ENCODE measurements at regions not wholly inside any gene's neighbourhood (a gene's known extent, or its start where the extent isn't known, plus 50 kb on each side); places are given as distances from the start of the nearest gene placed in this dataset.

DNA sequence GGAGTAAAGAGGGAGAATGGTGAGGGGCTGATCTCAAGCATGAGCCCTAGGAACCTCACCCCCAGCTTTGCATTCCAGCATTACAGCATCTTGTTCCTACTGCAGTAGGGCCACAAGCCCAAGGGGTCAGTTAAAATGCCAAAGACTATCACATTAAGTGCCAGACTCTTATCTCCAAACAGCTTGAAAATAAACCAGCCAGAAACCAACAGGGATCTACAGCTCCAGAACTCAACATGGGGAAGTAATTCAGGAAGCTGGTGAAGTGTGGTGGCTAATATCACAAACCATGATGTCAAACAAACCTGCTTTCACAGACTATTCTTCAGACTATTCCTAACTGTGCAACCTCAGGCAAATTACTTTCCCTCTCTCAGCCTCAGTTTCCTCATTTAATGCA lies 278.3 kb downstream of the TNS1 start:
- DNase-seq (ENCODE audit: insufficient read length, low spot score) (no peak), FAIRE-seq (no peak)
- TF ChIP-seq POU2F2 (IDR thresholded peaks at IDR 0.05; ENCODE audit: low read depth, low read length) (no peak), POLR2AphosphoS5 (IDR thresholded peaks at IDR 0.05; ENCODE audit: low read depth, low read length) (no peak), SPI1 (IDR thresholded peaks at IDR 0.05; ENCODE audit: low read depth, low read length) (no peak), POLR2A (IDR thresholded peaks at IDR 0.05; ENCODE audit: low read depth, low read length) (no peak), TAF1 (IDR thresholded peaks at IDR 0.05; ENCODE audit: low read depth, low read length) (no peak), PAX5 (IDR thresholded peaks at IDR 0.05; ENCODE audit: insufficient read depth, low read length, severe bottlenecking) (no peak)

DNA sequence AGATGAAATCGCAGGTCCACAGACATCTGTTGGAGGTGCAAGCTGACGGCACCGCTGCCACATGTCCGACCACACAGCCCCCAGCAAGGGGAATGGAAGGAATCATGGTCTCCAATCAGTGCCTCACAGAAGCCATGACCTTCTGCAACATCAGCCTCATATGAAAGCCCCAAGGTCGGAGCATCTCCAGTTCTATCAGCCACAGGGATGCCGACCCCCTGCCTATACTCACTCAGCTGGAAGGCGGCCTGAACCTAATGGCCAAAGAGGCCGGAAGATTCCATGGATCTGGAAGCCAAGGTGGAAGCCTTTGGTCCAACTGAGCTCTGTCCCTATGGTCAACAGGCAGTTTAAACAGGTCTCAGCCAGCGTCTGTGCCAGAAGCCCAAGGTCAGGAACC lies 278.8 kb downstream of the TNS1 start:
- DNase-seq (ENCODE audit: insufficient read length, low spot score) = no peak
- no peak for FAIRE-seq
- TF ChIP-seq POLR2AphosphoS5 (IDR thresholded peaks at IDR 0.05; ENCODE audit: low read depth, low read length) = no peak
- TF ChIP-seq POLR2A (IDR thresholded peaks at IDR 0.05; ENCODE audit: low read depth, low read length) = no peak
- no peak for TF ChIP-seq POU2F2 (IDR thresholded peaks at IDR 0.05; ENCODE audit: low read depth, low read length)
- no peak for TF ChIP-seq SPI1 (IDR thresholded peaks at IDR 0.05; ENCODE audit: low read depth, low read length)
- no peak for TF ChIP-seq TAF1 (IDR thresholded peaks at IDR 0.05; ENCODE audit: low read depth, low read length)
- no peak for TF ChIP-seq PAX5 (IDR thresholded peaks at IDR 0.05; ENCODE audit: insufficient read depth, low read length, severe bottlenecking)

DNA sequence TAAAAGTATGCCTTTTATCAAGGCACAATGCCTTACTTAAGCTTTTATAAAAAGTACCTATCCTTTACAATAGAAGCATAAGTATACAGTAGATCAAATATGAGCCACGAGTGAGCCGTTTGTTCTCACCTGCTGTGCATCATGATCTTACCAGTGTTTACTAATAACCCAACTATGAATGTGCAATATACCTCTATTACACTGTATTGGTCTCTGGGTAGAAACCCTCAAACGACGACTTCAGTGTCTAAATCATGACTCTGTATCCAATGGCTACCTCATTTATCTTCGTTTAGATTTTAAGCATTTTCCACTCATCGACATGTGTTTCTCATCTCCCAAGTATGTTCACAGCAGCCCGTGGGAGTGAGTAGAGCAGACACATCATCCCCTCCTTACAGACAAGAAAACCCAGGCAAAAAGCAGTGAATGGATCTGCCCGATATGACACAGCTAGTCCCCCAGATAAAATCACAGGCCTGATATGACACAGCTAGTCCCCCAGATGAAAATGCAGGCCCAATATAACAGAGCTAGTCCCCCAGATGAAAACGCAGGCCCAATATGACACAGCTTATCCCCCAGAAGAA lies 279.8 kb downstream of the TNS1 start:
- no peak for DNase-seq (ENCODE audit: insufficient read length, low spot score)
- no peak for FAIRE-seq
- no peak for TF ChIP-seq POLR2A (IDR thresholded peaks at IDR 0.05; ENCODE audit: low read depth, low read length)
- no peak for TF ChIP-seq SPI1 (IDR thresholded peaks at IDR 0.05; ENCODE audit: low read depth, low read length)
- no peak for TF ChIP-seq PAX5 (IDR thresholded peaks at IDR 0.05; ENCODE audit: insufficient read depth, low read length, severe bottlenecking)
- TF ChIP-seq TAF1 (IDR thresholded peaks at IDR 0.05; ENCODE audit: low read depth, low read length) = no peak
- TF ChIP-seq POU2F2 (IDR thresholded peaks at IDR 0.05; ENCODE audit: low read depth, low read length) = no peak
- no peak for TF ChIP-seq POLR2AphosphoS5 (IDR thresholded peaks at IDR 0.05; ENCODE audit: low read depth, low read length)

DNA sequence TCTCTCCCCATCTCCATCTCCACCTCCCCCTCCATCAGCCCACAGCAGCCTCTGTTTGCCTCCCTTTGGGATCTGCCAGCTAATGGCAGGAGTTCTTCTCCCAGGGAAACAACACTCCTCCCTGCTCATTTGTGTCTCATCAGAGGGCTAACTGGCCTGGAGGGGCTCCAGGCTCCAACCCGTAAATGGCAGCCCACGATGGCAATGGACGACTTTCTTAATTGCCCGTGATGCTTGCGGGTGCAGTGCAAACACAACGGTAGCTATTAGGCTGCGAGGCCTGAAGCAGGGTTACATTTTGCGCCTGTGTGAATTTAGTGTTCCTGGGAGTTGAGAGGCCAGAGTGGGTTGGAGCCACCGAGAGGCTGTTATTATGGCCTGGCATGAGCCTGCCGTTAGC lies 285.1 kb downstream of the TNS1 start:
- no peak for DNase-seq (ENCODE audit: insufficient read length, low spot score)
- FAIRE-seq = no peak

DNA sequence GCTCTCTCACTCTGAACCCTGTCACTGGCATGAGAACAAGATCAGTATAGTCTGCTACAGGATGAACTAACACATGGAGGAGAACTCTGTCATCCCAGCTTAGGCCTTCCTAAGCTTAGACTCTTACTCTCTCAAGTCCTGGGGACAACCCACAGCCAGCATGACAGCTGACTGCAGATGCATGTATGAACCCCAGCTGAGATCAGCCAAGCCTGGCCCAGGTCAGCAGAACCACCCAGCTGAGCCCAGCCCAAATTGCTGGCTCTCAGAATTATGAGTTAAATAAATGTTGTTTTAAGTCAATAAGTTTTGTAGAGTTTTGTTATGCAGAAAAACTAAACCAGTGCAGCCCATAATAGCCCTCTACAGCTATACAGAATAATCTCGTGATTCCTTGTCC lies 287.3 kb downstream of the TNS1 start:
- no peak for FAIRE-seq
- no peak for DNase-seq (ENCODE audit: insufficient read length, low spot score)
- TF ChIP-seq POU2F2 (IDR thresholded peaks at IDR 0.05; ENCODE audit: low read depth, low read length) (no peak), PAX5 (IDR thresholded peaks at IDR 0.05; ENCODE audit: insufficient read depth, low read length, severe bottlenecking) (no peak)

More for the DNA sequence above, 285.1 kb downstream of the TNS1 start:
- TF ChIP-seq POLR2AphosphoS5 (IDR thresholded peaks at IDR 0.05; ENCODE audit: low read depth, low read length) = no peak
- no peak for TF ChIP-seq POU2F2 (IDR thresholded peaks at IDR 0.05; ENCODE audit: low read depth, low read length)

DNA sequence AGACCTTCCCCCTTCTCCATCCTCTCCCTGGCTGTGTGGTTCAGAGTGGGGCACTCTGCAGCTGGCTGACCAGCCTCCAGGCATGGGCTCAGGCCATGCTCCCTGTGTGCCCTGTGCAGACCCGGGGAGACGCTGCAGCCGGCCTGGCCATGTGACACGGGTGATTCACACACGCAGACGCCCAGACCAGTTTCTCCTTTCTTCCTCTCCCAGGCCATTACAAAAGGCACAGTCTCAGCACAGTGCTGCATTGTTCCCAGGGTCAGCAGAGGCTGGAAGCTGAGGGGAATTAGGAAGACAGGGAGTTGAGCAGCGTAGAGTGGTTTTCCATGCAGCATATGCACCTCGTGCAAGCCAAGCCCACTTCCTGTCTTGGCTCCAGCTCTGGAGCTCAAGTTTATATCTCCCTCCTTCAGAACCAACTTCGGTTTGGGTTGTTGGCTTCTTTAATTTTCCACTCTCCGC lies 288.5 kb downstream of the TNS1 start:
- TF ChIP-seq PAX5 (IDR thresholded peaks at IDR 0.05; ENCODE audit: insufficient read depth, low read length, severe bottlenecking) (no peak), POU2F2 (IDR thresholded peaks at IDR 0.05; ENCODE audit: low read depth, low read length) (no peak), POLR2AphosphoS5 (IDR thresholded peaks at IDR 0.05; ENCODE audit: low read depth, low read length) (no peak), POLR2A (IDR thresholded peaks at IDR 0.05; ENCODE audit: low read depth, low read length) (no peak), SPI1 (IDR thresholded peaks at IDR 0.05; ENCODE audit: low read depth, low read length) (no peak), TAF1 (IDR thresholded peaks at IDR 0.05; ENCODE audit: low read depth, low read length) (no peak)
- FAIRE-seq (no peak), DNase-seq (ENCODE audit: insufficient read length, low spot score) (no peak)

DNA sequence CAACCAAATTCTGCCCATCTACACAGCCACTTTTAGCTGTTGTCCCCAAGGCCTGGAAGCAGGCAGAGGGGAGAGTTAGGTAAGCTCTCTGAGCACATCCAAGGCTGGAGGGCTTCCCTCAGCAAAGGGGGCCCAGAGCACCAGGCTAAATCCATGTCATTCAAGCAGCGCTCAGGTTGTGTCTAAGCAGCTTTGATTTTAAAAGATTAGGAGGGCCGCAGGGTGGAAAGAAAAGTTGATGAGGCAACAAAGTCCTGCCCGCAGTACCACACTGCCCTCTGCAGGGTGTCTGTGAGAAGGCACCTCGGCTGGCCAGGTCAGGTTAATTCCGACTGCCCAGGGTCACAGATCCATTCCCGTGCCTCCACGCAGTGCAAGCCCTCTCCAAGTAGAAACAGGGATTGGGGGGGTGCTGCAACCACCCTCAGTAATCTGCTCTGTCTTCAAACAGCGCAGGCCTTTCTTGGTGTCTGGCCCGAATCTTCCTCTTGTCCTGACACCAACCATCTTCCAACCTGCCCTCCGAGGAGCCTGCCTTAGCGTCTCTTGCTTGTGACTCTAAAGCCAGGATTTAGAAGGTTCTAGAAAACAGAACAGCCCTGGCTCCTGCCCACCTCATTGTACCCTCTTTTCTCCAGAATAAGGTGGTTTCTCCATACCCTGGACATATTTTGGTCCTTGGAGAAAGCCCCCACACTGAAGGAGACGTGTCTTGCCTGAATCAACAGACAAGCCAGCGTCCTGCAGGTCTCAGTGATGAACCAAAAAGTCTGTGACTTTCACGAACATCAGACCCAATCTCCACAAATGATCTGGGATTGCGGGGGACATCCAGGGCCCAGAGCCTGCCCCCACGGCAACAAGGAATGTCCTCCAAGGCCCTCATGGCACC lies 289.2 kb downstream of the TNS1 start:
- peak; percentile 64 for DNase-seq (ENCODE audit: insufficient read length, low spot score)
- TF ChIP-seq POU2F2 (IDR thresholded peaks at IDR 0.05; ENCODE audit: low read depth, low read length) (peak; percentile 40; the same call in 1 of the 2 replicates), POLR2A (IDR thresholded peaks at IDR 0.05; ENCODE audit: low read depth, low read length) (no peak)
- peak; percentile 90 for FAIRE-seq

DNA sequence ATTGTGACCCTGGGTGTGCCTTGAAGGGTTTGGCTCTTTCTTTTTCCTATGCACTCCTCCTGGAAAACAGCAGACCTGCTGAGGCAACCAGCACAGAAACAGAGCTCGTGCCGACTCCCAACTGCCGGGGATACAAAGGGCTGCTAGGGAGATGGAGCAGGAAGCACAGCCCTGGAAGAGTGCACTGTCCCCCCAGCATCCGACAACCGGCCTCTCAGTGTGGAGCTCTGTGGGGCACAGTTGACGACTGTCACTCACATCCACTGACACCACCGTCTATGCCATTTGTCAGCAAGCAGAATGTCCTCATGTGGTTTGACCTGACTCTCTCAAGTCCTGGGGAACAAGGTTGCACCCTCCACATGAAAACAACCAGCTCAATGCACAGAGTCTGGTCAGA lies 290.4 kb downstream of the TNS1 start:
- DNase-seq (ENCODE audit: insufficient read length, low spot score) (no peak), FAIRE-seq (no peak)
- TF ChIP-seq TAF1 (IDR thresholded peaks at IDR 0.05; ENCODE audit: low read depth, low read length) = no peak
- TF ChIP-seq PAX5 (IDR thresholded peaks at IDR 0.05; ENCODE audit: insufficient read depth, low read length, severe bottlenecking) = no peak
- TF ChIP-seq POLR2AphosphoS5 (IDR thresholded peaks at IDR 0.05; ENCODE audit: low read depth, low read length) = no peak
- TF ChIP-seq POLR2A (IDR thresholded peaks at IDR 0.05; ENCODE audit: low read depth, low read length) = no peak
- no peak for TF ChIP-seq SPI1 (IDR thresholded peaks at IDR 0.05; ENCODE audit: low read depth, low read length)
- TF ChIP-seq POU2F2 (IDR thresholded peaks at IDR 0.05; ENCODE audit: low read depth, low read length) = no peak

DNA sequence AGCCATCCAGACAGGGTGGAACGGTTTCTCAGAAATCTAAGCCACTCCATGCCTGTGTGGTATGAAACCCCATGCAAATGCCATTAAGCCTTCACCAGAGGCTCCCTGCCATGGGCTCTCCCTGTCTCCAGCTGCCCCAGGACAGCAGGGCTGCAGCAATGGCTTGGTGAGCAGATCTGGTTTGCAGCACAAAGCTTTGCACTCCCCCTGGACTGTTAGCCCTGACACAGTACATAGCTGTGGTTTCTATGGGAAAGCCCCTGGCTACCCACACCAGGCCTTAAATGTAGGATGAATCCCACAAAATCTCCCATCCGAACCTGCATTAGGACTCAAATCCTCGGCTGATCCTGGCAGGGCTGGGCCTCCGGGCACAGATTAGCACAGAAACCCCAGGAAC lies 291.6 kb downstream of the TNS1 start:
- no peak for TF ChIP-seq TAF1 (IDR thresholded peaks at IDR 0.05; ENCODE audit: low read depth, low read length)
- TF ChIP-seq PAX5 (IDR thresholded peaks at IDR 0.05; ENCODE audit: insufficient read depth, low read length, severe bottlenecking) = no peak
- no peak for TF ChIP-seq POLR2AphosphoS5 (IDR thresholded peaks at IDR 0.05; ENCODE audit: low read depth, low read length)
- no peak for TF ChIP-seq POU2F2 (IDR thresholded peaks at IDR 0.05; ENCODE audit: low read depth, low read length)
- TF ChIP-seq SPI1 (IDR thresholded peaks at IDR 0.05; ENCODE audit: low read depth, low read length) = no peak
- TF ChIP-seq POLR2A (IDR thresholded peaks at IDR 0.05; ENCODE audit: low read depth, low read length) = no peak
- DNase-seq (ENCODE audit: insufficient read length, low spot score) (no peak), FAIRE-seq (no peak)
